ENCODE measurements at regions not wholly inside any gene's neighbourhood (a gene's known extent, or its start where the extent isn't known, plus 50 kb on each side); places are given as distances from the start of the nearest gene placed in this dataset.

- no peak overlapping the region for H3K27ac ChIP-seq
- TF ChIP-seq CTCF (IDR thresholded peaks at IDR 0.05), result no peak
- TF ChIP-seq ZFX (IDR thresholded peaks at IDR 0.05; ENCODE audit: borderline replicate concordance), result no peak
These were observed 508.8 kb upstream of the CAMK1G start for GRCh38 chr1:209074575-209075250.

- H3K27ac ChIP-seq, result no peak overlapping the region
- peak; percentile 42; the same call in 1 of the 2 replicates for TF ChIP-seq CTCF (IDR thresholded peaks at IDR 0.05)
- TF ChIP-seq ZFX (IDR thresholded peaks at IDR 0.05; ENCODE audit: borderline replicate concordance), result no peak
These were observed 506.8 kb upstream of the CAMK1G start for GRCh38 chr1:209076688-209077087.

- TF ChIP-seq ZFX (IDR thresholded peaks at IDR 0.05; ENCODE audit: borderline replicate concordance), result no peak
- no peak for TF ChIP-seq CTCF (IDR thresholded peaks at IDR 0.05)
- H3K27ac ChIP-seq, result no peak overlapping the region
These were observed 503.2 kb upstream of the CAMK1G start for GRCh38 chr1:209080170-209080781.

- TF ChIP-seq CTCF (IDR thresholded peaks at IDR 0.05) (no peak), ZFX (IDR thresholded peaks at IDR 0.05; ENCODE audit: borderline replicate concordance) (no peak)
- H3K27ac ChIP-seq, result no peak overlapping the region
These were observed 496.9 kb upstream of the CAMK1G start for GRCh38 chr1:209086486-209087192.

GRCh38 chr1:209094384-209094783, 489.1 kb upstream of the CAMK1G start:
- TF ChIP-seq CTCF (IDR thresholded peaks at IDR 0.05) (no peak), ZFX (IDR thresholded peaks at IDR 0.05; ENCODE audit: borderline replicate concordance) (no peak)
- no peak overlapping the region for H3K27ac ChIP-seq

GRCh38 chr1:209095627-209096595, 487.6 kb upstream of the CAMK1G start:
- no peak for TF ChIP-seq CTCF (IDR thresholded peaks at IDR 0.05)

More at GRCh38 chr1:209095627-209096595, 487.6 kb upstream of the CAMK1G start:
- no peak overlapping the region for H3K27ac ChIP-seq
